ENCODE measurements at regions not wholly inside any gene's neighbourhood (a gene's known extent, or its start where the extent isn't known, plus 50 kb on each side); places are given as distances from the start of the nearest gene placed in this dataset.

DNA sequence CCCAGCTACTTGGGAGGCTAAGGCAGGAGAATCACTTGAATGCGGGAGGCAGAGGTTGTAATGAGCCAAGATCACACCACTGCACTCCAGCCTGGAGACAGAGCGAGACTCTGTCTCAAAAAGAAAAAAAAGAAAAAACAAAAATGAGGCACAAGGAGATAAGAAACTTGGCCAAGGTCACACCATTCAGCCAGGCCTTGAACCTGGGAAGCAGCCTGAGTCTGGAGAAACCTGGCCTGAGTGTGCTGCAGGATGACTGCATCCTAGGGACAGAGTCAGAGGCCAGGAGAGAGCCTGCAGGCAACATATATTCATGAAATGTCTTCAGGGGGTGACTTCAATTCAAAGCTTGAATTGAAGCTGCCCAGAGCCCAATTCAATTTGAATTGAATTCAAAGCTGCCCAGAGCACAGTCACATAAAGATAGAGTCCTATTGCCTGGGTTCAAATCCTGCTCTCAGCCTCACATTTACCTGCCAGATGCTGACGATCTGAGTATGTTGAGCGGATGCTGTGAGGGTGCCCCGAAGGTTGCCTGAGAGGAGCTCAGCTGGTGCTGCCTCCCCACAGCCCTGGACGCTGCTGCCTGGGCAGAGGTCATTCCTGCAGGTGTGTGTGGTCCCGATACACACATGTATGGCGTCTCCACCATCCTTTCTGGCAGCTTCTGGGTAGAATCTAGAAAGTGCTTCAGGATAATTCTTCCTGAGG lies 307.7 kb downstream of the AJAP1 start:
- TF ChIP-seq, protein P1, sequence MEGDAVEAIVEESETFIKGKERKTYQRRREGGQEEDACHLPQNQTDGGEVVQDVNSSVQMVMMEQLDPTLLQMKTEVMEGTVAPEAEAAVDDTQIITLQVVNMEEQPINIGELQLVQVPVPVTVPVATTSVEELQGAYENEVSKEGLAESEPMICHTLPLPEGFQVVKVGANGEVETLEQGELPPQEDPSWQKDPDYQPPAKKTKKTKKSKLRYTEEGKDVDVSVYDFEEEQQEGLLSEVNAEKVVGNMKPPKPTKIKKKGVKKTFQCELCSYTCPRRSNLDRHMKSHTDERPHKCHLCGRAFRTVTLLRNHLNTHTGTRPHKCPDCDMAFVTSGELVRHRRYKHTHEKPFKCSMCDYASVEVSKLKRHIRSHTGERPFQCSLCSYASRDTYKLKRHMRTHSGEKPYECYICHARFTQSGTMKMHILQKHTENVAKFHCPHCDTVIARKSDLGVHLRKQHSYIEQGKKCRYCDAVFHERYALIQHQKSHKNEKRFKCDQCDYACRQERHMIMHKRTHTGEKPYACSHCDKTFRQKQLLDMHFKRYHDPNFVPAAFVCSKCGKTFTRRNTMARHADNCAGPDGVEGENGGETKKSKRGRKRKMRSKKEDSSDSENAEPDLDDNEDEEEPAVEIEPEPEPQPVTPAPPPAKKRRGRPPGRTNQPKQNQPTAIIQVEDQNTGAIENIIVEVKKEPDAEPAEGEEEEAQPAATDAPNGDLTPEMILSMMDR (IDR thresholded peaks at IDR 0.05; ENCODE audit: control insufficient read depth, extremely low read depth, insufficient read depth), result no peak
- H3K4me3 ChIP-seq (ENCODE audit: low read depth, low read length), result no peak overlapping the region
- no peak for DNase-seq (ENCODE audit: low read depth)

DNA sequence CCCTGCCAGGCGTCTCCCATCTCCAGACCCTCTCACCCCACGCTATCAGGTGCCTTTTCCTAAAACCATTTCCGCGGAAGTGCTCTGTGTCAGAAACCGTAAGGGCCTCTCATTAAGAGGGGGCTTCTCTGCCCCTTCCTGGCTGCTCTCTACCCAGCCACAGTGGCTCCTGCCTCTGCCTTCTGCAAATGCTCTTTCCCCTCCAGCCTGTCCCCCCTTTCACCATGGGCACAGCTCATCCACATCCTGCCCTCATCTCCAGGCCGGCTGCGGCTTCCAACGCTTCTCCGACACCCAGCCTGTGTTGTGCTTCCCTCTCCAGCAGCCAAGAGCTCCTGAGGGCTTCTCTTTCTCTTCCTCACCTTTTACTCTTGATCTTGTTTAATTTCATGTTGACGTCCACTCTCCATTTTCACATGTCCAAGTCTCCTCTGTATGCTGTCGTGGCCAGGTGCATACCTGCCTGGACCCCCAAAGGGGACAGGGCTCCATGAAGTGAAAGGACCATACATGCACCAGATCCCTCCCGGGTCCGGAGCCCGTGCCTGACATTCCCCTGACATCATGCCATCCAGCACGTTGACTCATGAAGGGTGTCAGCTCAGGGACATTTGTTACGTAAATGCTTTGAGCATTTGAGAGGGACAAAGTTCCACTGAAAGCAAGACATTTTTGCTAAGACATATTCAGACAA lies 306.5 kb downstream of the AJAP1 start:
- no peak for DNase-seq (ENCODE audit: low read depth)
- no peak overlapping the region for H3K4me3 ChIP-seq (ENCODE audit: low read depth, low read length)
- TF ChIP-seq, protein P1 (IDR thresholded peaks at IDR 0.05; ENCODE audit: control insufficient read depth, extremely low read depth, insufficient read depth), result no peak

DNA sequence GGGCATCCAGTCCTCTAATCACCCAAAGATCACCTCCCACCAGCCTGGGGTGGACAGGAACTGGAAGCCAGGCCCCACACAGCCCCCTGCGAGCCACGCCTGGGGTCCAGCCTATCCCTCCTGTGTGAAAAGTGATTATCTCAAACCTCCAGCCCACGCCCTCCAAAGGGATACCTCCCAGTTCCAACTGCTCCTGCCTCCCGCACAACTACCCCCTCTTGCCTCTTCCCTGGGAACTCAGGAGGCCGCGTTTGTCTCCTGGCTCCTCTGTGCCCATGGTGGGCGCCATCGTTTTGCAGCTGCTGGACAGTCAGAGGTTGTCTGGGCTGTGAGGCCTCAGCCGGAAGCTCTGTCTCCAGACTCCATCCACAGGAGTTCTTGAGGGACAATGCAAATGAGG lies 305.9 kb downstream of the AJAP1 start:
- no peak for DNase-seq (ENCODE audit: low read depth)
- TF ChIP-seq, protein P1 (IDR thresholded peaks at IDR 0.05; ENCODE audit: control insufficient read depth, extremely low read depth, insufficient read depth), result no peak

DNA sequence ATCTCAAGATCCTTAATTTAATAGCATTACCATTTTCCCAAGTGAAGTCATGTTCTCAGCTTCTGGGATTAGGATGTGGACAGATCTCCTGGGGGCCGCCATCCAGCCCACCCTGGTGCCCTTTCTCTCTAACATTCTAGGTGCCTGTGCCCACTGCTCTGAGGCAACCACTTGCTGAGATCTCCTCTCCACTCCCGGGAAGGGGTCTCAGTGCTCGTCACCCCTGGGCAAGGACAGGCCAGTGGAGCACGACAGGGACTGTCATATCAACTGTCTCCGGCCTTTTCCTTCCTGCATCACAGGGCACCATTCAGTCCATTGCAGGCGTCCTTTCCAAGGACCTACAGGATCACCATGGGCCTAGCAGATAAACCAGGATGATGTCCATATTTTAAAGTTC lies 304.8 kb downstream of the AJAP1 start:
- H3K4me3 ChIP-seq (ENCODE audit: low read depth, low read length), result no peak overlapping the region
- TF ChIP-seq, protein P1 (IDR thresholded peaks at IDR 0.05; ENCODE audit: control insufficient read depth, extremely low read depth, insufficient read depth), result no peak
- no peak for DNase-seq (ENCODE audit: low read depth)

More for the DNA sequence above, 305.9 kb downstream of the AJAP1 start:
- H3K4me3 ChIP-seq (ENCODE audit: low read depth, low read length), result no peak overlapping the region

DNA sequence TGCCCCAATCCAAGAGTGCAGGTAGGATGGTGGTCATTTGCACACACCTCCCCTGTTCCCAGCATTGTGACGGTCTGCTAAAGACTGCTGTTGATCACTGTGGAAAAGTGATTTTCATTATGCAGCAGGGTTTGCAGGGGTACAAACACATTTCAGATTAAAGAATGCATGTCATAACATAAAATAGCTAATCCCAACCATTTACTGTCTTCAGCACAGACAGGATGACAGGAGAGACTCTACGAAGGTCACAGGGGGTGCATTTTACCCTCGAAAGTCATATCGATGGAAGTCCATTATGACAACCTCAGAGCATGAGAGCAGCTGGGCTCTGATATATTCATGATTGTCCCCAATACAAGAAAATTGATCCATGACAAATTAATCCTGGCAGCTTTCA lies 302.6 kb downstream of the AJAP1 start:
- H3K4me3 ChIP-seq (ENCODE audit: low read depth, low read length), result no peak overlapping the region
- TF ChIP-seq, protein P1 (IDR thresholded peaks at IDR 0.05; ENCODE audit: control insufficient read depth, extremely low read depth, insufficient read depth), result no peak

DNA sequence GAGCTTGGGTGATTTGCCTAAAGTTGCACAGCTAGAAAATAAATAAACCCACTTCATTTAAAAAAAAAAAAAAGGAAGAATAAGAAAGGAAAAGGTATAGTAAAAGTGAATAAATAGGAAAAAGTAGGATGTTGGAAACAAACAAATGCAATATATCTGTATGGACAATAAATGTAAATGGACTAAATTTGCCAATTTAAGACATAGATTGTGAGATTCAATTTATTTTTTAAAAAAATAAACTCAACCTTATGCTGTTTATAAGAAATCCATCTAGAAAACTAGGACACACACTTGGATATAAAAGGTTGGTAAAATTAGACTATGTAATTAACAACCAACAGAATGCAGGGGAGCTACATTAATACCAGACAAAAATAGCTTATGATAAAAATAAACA lies 300.0 kb downstream of the AJAP1 start:
- H3K4me3 ChIP-seq (ENCODE audit: low read depth, low read length), result no peak overlapping the region
- TF ChIP-seq, protein P1 (IDR thresholded peaks at IDR 0.05; ENCODE audit: control insufficient read depth, extremely low read depth, insufficient read depth), result no peak
- no peak for DNase-seq (ENCODE audit: low read depth)

More for the DNA sequence above, 302.6 kb downstream of the AJAP1 start:
- DNase-seq (ENCODE audit: low read depth), result no peak
